ENCODE measurements at regions not wholly inside any gene's neighbourhood (a gene's known extent, or its start where the extent isn't known, plus 50 kb on each side); places are given as distances from the start of the nearest gene placed in this dataset.

- DNase-seq (ENCODE audit: low read depth) = no peak
Measured at GRCh38 chr19:28936001-28936400, 276.9 kb downstream of the UQCRFS1 start.

- no peak for DNase-seq (ENCODE audit: low read depth)
Measured at GRCh38 chr19:28934631-28935030, 278.3 kb downstream of the UQCRFS1 start.

GRCh38 chr19:28933039-28933438 is 279.9 kb downstream of the UQCRFS1 start:
- no peak for DNase-seq (ENCODE audit: low read depth)

DNA sequence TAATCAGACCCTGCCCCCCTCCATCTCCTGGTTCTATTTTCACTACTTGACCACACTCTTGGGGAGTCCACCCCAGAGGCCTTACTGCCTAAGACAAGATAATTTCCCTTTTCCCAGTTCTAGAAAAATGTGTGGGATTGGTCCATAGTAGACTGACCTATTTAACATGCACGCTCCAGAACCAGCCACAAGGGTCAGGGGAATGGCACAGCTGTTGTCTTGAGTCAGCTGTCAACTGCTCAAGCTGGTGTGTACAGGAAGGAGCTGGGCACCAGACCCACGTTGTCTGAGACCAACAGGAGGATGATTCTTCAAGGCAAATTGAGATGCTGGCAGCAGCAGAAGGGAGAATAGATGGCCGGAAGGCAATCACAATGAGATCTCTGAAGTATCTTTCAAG is 280.5 kb downstream of the UQCRFS1 start:
- DNase-seq (ENCODE audit: low read depth) = no peak

DNA sequence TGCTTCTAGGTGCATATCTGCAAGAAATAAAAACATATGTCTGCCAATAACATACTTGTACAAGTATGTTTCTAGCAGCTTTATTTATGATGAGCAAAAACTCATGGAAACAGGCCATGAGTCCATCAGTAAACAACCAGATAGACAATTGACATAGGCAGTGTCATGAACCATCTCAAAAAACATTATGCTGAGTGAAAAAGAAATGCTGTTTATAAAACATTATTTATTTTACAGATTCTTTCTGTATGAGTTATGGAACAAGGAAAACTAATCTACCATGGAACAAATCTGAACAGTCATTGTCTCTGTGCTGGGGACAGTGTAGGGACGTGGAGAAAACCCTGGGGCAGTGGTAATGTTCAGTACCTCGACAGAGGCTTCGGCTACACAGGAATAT is 283.9 kb downstream of the UQCRFS1 start:
- no peak for DNase-seq (ENCODE audit: low read depth)

- no peak for DNase-seq (ENCODE audit: low read depth)
Measured at GRCh38 chr19:28927456-28927855, 285.5 kb downstream of the UQCRFS1 start.

- DNase-seq (ENCODE audit: low read depth) = no peak
Measured at GRCh38 chr19:28920269-28921066, 292.5 kb downstream of the UQCRFS1 start.

DNA sequence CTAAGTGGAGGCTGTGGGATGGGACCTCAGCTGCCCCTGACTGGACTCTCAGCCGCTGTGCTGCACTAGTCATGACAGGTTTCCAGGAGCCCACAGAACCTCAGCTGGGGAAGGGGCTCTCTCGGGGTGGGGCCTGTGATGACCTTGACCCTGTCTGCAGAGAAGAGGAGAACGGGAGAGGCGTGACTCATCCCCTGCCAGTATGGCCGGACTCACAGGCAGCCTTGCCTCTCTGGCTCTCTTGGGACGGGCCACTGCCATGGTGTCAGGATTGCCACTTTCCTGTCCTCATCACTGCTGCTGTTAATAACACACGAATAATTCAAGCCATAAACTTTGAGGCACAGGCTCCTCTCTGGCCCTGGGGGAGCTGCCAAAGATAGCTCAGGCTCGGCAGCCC is 295.3 kb downstream of the UQCRFS1 start:
- no peak for DNase-seq (ENCODE audit: low read depth)

- no peak for DNase-seq (ENCODE audit: low read depth)
Measured at GRCh38 chr19:28915737-28916460, 297.1 kb downstream of the UQCRFS1 start.

DNA sequence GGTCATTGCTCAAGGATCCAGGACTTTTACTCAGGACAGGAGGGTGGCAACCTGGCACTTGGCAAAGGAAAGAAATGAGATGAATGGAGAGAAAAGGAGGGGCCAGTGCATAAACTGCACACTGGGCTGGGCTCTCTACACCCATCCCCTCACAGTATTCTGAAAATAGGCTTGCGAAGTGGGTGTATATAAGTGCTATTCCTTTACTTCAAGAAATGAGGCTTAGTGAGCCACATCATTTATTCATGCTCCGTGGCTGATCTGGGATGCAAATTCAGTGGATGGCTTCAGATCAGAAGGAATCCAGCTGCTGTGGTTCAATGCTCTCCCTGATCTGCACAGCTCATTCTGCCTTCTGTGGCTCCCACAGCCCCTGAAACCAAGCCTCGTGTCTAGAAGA is 297.7 kb downstream of the UQCRFS1 start:
- DNase-seq (ENCODE audit: low read depth) = no peak

GRCh38 chr19:28914173-28914572 is 298.8 kb downstream of the UQCRFS1 start:
- no peak for DNase-seq (ENCODE audit: low read depth)

DNA sequence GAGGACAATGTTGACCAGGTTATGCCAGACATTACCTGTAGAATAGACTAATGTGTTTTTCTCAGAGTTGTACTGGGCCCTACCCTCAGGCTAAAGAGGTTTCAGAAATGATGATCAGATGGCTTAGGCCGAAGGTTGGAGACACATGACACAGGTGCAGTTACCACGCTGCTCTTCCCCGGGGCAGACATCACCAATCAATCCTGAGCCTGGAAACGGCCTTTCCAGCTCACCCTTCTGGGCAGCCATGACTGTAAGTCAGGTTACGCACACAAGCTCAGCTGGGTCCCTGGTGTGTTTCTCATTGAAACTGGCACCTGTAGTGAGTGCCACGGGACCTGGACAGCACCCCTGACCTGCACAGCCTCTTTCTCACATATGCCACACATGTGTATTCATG is 299.3 kb downstream of the UQCRFS1 start:
- no peak for DNase-seq (ENCODE audit: low read depth)

DNA sequence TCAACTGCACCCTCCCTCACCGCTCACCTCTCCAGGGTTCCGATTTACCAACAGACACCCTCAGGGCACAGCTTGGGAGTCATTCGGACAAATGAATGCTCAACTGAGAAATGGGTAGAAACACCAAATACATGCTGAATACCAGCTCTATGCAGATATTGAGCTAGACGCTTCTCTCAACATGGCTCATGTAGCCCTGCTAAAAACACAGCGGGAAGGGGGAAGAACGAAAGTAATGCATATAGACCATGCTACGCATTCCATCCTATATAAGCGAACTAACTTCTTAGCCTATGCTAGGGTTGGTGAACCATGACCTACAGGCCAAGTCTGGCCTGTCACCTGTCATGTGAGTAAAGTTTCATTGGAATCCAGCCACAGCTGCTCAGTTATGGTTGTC is 304.0 kb downstream of the UQCRFS1 start:
- no peak for DNase-seq (ENCODE audit: low read depth)

- no peak for DNase-seq (ENCODE audit: low read depth)
Measured at GRCh38 chr19:28907534-28907933, 305.4 kb downstream of the UQCRFS1 start.

GRCh38 chr19:28905996-28906395 is 307.0 kb downstream of the UQCRFS1 start:
- no peak for DNase-seq (ENCODE audit: low read depth)

GRCh38 chr19:28899703-28900102 is 313.2 kb downstream of the UQCRFS1 start:
- no peak for DNase-seq (ENCODE audit: low read depth)

DNA sequence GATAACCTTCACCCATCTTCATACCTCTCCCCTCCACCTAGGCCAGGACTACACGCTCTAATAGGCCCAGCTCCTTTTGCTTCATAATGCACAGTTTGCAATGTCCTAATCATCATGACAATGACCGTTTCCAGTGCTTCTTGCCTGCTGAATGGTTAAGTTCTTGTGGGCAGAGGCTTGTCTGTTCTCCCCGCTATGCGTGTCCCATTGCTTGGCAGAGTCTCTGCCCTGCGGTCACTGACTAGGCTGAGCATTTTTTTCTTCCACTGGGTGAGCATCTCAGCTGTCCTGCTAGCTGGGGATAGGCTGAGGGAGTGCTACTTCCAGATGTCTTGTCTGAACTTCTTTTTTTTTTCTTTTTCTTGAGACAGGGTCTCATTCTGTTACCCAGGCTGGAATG is 314.7 kb downstream of the UQCRFS1 start:
- DNase-seq (ENCODE audit: low read depth) = no peak

DNA sequence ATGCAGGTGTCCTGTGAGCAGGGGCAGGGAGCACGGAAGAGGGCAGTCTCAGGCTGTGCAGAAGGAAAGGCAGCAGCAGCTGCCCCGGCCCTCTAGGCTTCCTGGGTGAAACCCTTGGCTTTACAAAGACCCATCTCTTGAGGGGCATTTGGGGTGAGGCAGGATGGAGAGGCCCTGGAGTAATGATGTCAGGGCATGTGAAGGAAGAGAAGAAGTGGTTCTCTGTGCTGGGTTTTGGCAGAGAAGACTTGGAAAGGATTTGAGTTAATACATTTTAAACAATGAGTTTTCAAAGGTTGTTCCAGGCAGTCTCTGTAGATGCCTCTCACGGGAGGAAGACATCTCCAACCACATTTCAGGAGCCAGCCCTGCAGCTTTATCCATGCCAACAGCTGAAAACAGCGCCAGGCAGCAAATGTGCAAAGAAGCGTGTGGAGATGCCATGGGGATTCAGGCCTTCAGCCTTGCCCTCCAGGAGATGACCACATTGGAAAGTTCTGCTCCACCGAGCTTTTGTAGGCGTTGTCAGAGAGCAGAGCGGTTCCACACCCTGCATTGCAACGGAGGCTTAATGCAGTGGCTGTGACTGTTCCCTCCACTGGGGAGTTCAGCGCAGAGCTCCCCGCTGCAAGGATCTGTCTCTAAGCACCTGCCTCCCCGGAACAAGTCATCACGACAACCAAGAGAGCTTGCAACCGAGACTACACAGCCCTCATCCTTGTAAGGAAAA is 322.8 kb downstream of the UQCRFS1 start:
- DNase-seq (ENCODE audit: low read depth) = no peak

GRCh38 chr19:28887920-28888618 is 324.9 kb downstream of the UQCRFS1 start:
- no peak for DNase-seq (ENCODE audit: low read depth)

DNA sequence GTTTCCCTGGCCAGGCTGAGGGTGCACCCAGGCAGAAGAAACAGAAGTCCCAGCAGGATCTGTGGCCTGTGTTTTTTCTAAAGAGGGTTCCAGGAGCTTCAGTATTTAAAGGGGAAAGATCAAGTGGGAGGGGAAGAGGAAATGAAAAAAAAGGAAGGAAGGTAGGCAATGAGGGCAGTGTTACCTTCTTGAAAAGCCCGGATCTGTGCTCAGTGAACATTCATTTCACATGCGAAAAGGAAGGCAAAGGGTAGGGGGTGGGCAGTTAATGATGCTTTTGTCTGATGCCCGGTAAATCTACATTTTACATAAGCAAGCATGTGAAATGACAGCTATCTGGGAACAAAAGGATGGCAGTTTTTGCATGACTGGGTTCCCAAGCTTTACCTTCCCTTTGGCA is 326.2 kb downstream of the UQCRFS1 start:
- DNase-seq (ENCODE audit: low read depth) = no peak

DNA sequence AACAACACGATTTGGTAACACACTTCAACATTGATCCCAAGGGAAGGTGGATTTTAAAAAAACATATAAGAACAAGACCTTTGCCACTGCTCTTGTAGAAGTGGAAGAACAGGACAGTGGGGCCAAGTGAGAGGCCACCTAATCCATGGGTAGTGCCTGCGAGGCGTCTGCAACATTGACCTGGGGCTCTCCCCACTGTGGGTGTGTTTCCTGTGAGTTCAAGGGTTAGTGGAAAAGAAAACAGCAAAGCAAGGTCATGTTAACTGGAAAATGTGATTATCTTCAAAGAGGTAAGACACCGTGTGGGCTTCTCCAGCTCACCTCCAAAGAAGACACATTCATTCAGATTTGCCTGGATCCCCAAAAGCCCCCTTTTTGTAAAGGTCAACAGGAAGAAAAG is 327.0 kb downstream of the UQCRFS1 start:
- DNase-seq (ENCODE audit: low read depth) = no peak

DNA sequence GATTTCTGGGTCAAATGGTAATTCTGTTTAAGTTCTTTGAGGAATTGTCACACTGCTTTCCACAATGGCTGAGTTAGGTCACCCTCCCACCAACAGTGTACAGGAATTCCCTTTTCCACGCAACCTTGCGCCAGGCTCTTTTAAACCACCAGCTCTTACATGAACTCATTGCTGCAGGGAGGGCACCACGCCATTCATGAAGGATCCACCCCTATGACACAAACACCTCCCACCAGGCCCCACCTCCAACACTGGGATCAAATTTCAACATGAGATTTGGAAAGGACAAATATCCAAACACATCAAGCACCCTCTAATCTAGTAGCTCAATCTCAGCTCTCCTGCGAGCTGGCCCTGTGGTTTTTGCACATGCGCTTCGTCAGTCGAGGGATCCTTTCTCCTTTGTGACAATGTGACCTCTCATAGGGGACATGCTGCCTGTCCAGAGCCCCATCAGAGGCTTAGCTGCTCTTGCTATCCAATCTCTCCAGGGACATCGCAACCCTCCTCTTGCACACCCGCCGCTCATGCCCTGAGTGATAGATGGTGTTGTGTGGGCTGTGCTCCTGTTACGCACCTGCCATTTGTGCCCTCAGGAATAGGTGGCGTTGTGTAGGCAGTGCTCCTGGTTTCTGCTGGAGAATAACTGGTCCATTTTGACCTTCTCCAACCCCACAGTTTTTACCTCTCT is 328.0 kb downstream of the UQCRFS1 start:
- DNase-seq (ENCODE audit: low read depth) = no peak

Measured in activated T-helper 1 cell treated with Interleukin-2 at 50 U/mL for 16 hours (primary cell).